Inflammatory macrophage (primary cell): ENCODE measurements at regions not wholly inside any gene's neighbourhood (a gene's known extent, or its start where the extent isn't known, plus 50 kb on each side); places are given as distances from the start of the nearest gene placed in this dataset.

ENCODE experiments used
- DNase-seq, 2 donors: peaks; one replicate each; pipeline ENCODE4 v3.0.0-alpha.2; 2020 to 2022

DNA sequence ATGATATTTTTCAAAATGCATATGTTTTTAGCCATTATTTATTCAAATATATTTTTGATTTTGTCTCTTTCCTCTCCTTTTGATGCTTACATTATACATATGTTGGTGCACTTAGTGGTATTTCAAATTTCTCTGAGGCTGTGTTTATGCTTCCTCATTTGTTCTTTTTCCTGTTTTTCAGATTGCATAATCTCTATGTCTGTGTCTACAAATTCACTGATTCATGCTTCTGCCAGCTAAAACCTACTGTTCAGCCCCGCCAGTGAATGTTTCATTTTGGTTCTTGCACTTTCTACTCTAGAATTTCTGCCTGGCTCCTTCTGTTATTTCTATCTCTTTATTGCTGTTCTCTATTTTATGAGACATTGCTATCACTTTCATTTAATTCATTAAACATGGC, 951.7 kb upstream of the CNTNAP5 start:
- DNase-seq = peak; percentile 46 to 60

DNA sequence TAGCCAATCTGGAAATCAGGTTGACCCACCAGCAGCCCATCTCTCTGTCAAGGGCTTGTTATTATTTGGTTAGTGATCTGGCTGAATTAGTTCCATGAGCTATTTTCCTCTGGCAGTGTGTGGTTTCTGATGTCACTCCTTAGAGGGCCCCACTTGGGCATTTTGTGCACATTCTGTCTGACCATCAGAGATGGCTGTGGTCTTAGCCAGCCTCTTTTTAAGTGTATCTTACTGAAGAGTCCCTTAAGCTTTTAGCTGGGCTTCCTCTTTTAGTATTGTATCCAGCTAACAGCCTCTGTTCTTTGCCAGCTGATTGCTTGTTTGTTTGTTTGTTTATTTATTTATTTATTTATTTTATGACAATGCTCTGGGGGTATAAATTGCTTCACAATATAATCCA, 951.1 kb upstream of the CNTNAP5 start:
- peak in 1 of 2 donors; percentile 4 for DNase-seq

DNA sequence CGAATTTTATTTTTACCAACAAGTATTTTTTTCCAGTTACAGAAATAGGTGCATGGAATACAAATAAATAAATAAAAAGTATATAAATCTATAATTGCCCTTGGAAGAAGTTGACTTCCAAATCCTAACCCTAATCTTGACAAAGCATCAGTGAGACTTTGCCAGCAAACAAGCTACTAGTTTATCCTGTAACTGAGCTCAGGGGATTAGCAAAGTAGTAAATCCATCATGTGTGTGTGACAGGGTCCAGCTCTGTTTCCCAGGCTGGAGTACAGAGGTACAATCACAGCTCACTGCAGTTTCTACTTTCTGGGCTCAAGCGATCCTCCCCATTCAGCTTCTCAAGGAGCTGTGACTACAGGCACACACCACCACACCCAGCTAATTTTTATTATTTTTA, 948.0 kb upstream of the CNTNAP5 start:
- no peak for DNase-seq

DNA sequence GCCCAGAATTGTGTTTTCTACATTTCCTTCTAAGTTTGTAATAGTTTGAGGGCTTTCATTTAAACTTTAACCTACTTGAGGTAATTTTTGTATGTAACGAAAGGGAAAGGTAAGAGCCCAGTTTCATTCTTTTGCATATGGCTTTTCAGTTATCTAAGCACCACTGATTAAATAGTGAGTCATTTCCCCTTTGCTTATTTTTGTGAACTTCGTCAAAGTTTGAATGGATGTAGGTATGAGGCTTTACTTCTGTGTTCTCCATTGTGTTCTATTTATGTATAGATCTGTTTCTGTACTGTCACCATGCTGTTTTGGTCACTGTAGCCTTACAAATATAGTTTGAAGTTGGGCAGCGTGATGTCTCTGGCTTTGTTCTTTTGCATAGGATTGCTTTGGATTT, 944.8 kb upstream of the CNTNAP5 start:
- DNase-seq = no peak

DNA sequence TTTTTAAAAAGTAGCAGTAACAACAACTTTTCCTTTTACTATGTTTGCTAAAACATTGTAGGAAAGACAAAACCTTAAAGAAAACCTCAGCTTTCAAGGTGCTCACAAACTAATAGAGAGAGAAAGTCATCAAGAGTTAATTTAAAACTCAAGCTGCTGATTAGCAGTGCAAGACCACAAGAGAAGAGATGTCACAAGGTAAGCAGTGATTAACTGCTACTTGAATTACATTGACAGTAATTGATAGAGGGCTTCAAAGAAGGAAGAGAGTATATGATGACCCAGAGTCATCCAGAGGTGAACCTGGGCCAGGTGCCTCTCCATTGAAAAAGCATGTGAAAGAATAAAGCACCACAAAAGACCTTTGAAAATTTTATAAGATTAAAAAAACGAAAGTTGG, 939.6 kb upstream of the CNTNAP5 start:
- no peak for DNase-seq

DNA sequence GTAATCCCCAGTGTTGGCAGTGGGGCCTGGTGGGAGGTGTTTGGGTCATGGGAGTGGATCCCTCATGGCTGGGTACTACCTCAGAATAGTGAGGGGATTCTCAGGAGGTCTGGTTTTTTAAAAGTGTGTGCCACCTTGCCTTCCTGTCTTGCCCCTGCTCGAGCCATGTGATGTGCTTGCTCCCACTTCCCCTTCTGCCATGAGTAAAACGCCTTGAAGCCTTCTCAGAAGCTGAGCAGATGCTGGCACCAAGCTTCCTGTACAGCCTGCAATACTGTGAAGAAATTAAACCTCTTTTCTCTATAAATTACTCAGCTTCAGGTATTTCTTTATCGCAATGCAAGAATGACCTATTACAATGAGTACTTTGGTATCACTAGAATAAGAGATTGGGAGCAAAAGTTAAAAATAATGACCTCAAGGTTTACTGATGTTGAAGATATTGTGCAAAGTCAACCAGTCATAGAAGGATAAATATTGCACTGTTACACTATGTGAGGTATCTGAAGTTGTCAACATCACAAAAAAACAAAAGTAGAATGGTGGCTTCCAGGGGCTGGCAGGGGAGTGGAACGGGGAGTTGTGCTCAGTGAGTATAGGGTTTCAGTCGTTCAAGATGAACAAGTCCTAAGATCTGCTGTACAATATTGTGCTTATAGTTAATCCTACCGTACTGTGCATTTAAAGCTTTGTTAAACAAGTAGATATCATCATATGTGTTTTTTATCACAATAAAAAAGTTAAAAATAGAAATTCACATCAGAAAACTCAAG, 938.3 kb upstream of the CNTNAP5 start:
- DNase-seq = no peak

DNA sequence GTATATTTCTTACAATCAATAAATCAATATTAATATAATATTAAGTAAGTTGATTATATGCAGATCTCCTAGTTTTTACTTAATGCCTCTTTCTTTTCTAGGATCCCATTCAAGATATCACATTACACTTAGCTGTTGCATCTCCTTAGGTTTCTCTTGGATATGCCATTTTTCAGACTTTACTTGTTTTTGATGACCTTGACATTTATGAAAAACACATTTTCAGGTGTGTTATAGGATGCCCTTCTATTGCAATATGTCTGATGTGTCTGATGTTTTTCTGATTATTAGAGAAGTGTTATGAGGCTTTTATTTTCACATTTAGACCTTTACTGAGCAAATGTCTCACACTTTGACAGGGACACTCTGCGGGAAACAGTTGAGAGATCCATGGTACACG, 933.6 kb upstream of the CNTNAP5 start:
- DNase-seq = no peak

DNA sequence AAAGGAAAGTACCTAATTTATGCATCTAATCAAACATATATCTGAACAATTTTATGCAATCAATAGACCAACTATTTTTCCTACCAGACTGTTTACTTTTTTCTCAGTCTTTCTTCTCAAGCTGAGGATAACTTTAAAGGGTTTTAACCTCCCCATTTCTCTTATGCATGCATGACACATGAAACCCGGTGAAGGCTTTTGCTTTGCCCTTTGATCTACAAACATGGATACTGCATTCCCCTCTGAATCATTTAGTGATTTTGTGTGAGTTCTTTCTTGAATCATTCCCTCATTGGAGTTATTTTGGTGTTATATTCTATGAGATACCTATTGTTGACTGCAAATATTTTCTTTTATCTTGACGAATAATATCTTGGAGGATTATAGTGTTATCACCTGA, 931.9 kb upstream of the CNTNAP5 start:
- DNase-seq = no peak

DNA sequence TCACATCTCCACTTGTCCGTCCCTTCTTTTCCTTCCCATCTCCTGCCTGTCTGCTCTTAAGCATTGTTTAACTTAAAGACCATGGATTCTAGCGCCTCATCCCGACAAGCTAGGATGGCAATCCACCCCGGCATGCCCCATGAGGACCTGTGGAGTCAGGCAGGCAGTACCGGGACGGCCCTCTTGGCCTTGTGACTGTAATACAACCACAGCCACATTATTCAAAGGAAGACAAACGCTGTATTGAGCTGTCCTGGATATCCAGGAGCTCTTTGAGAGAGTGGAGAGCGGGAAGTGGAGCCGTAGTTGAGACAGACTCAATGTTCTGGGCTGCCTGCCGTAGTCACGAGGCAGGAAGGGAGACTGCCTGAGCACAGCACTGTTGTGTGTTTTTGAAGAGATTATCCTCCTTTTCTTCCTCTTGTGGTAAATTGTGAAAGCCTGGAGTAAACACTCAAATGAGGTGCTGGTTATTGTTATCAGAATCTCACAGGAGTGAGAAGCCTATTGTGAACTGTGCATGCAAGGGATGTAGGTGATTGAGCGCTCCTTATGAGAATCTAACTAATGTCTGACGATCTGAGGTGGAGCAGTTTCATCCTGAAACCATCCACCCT, 929.8 kb upstream of the CNTNAP5 start:
- DNase-seq = no peak

DNA sequence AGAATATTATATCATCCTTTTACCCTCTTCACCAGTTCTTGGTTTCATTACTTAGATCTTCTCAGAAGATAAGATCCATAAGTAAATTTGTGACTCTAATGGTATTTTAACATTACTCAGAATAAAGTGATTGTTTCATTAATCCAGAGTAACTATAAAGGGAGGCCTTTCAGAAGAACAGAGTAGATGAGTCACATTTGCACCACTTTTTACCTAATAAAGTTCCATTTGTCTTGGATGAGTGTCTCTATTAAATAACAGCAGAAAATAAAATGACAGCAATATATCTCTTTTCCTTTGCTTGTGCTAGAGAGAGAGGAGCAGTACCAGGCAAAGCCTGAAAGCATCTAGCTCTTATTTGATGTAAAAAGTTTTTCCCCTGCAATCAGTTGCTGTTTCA, 926.5 kb upstream of the CNTNAP5 start:
- no peak for DNase-seq

DNA sequence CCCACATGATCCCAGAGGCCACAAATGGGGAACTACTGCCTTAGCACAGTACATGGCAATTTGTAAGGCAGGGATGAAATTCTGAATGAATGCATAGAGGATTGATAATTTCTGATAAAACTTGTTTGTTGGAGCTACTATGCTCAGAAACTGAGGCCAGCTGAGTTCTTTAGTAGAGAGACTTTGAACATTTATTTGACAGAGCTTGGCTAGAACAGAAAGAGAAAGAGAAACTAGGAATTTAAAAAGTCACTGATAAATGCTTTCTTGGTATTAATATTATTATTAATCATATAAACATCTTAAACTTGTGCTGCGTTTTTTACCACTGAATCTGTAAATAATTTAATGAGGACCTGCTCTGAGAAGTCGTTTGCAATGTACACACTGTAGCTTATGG, 923.7 kb upstream of the CNTNAP5 start:
- DNase-seq = no peak

DNA sequence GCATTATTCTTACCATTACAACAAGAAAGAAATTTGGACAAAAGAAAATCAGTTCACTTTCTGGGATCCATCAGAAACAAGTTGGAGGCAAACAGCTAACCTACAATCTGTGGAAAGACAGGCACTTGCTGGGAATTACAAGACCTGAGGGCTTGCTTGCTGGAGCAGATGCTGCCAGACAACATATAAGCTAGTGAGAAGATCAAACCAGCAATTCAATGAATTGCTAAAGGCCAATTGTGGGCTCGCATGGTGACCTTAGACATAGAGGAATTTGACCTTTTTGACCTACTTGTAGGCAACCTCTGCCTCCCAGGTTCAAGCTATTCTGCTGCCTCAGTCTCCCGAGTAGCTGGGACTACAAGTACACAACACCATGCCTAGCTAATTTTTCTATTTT, 921.2 kb upstream of the CNTNAP5 start:
- DNase-seq = no peak

DNA sequence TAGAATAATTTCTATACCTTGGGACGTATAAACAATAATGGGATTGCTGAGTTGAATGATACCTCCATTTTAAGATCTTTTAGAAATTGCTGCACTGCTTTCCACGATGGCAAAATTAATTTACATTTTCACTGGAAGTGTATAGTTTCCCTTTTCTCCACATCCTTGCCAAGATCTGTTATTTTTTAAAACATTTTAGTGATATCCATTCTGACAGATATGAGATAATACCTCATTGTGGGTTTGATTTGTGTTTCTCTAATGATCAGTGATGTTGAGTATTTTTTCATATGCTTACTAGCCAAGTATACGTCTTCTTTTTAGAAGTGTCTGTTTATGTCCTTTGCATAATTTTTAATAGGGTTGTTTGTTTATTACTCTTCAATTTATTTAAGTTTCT, 908.5 kb upstream of the CNTNAP5 start:
- DNase-seq = no peak

DNA sequence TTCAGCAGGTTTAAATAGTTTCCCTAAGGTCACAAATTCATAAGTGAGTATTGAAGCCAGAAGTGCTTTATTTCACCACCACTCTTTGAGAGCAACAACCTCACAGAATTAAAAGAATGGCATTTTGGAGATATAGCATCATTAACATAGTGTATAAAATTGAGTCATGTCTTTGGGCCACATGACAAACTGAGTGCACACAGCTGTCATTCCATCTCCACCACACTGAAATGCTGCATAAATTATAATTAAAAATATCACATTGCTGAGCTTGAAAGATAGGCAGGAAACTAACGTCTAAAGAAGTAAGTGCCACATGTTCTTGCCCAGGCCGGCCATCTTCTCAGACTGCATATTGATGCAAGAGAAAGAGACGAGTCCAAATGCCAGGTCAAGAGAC, 897.9 kb upstream of the CNTNAP5 start:
- DNase-seq = no peak

DNA sequence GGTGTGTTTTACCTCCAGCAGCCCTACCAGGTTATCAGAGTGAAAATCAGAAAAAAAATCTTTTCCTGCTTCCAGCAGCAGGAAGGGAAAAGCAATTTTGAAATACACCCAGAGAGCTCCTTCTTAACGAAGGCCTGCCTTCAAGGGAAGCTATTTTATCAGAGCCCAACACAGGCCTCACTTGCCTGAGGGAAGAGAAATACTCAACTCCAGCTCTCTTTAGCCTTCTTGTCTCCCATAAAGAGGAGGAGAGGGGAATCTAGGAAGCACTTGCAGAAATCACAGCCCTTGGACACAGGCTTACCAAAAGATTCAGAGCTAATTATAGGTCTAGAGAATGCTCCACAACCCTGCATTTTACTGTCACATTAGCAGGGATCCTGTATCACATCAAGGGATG, 896.1 kb upstream of the CNTNAP5 start:
- no peak for DNase-seq

DNA sequence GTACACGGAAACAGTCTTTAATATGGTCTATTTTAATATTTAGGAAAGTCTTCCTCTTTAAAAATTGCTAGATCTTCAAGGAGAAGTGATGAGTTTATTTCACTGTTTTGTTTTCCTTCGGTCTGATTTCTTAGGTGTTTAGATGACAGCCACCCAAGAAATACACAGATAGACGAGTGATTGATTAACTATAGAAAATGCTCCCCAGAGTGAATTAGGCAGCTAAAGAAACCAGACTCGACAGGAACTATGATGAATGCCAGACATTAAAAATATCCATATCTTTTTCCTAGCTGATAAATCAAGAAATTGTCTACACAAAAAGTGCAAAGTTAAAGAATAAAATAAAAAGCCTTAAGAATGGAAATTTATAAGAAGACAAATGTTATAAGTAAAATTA, 888.7 kb upstream of the CNTNAP5 start:
- DNase-seq = no peak

DNA sequence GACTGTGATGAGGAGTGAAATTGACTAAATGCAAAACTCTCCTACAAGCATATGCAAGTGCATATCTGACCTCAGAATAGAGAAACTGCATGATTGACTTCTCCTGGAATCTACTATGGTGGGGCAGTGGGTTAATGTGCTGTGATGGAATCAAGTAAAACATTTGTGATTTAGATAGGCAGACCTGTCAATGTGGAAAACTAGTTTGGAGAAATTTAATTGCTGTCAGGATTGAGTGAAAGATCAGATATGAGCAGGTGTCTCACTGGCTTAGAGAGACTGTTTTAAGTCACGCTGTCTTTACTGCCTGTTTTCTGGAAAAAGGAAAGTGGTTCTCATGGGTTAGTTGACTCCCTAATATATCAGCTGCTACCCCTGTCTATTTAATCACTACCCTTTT, 881.0 kb upstream of the CNTNAP5 start:
- no peak for DNase-seq

DNA sequence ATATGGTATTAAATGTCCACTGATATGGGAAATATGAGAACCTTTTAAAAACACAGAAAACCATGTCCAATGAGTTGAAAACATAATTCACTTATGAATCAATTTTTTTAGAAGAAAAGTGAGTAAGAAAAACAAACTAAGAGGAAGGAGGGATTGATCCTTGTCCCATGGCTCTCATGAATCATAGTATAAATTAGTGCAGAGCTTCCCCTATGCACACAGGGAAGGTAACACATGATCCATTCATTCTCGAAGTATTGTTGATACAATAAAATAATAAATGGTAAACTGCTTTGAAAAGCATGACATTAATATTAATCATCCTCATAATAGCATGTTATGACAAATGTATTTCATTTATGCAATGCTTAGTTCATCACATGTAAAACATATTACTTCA, 872.0 kb upstream of the CNTNAP5 start:
- DNase-seq = no peak

DNA sequence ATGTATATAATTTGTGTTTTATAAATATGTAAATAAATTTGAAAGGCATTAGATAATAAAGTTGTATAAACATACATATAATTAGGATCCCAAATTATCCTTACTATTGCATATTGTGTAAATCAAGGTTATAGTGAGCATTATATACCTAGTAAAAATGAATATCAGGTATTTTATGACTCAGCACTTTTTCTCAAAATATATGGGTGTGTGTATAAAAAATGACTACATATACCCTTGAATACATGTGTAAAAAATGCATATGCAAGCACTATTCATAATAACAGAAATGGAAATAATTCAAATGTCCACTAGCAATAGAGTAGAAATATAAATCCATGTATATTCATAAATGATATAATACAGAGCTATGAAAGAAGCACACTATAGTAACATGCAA, 870.9 kb upstream of the CNTNAP5 start:
- DNase-seq = no peak

DNA sequence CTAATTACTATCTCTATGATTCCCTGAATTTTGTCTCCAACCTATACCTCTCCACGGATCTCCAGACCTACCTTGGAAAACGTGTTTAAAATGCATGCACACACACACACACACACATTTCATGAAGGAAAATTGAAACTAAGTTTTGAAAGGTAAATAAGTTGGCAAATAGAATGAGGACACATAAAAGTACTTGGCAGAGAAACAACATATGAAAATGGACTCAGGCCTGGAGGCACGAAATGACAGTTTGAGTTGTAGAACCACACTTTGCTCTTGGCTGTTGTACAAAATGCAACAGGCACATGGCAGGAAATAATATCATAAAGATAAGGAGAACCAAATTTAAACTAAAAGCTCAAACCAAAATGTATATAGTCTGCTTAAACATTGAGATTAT, 868.1 kb upstream of the CNTNAP5 start:
- DNase-seq = no peak

DNA sequence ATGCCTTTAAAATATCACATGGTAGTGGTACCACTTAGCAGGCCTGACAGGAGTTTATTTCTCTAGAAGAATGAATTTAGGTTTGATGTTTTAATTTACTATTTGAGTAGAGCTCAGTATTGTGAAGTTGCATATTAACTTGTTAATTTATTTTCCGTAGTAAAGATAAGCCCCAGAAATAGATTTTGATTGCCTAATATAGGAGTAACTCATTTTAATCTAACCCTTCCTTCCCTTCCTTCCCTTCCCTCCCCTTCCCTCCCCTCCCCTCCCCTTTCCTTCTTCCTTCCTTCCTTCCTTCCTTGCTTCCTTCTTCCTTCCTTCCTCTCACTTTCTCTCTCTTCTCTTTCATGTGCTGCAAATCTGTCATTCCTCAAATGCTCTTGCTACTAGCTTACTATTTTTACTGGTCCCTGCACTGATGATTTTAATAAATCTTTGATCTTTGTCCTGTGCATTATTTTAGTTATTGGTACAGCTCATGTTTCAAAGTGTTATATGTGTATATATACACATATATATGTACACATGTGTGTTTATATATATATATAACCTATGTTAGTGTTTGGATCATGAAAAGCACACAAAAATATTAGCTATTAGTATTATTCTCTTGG, 862.6 kb upstream of the CNTNAP5 start:
- DNase-seq = no peak

DNA sequence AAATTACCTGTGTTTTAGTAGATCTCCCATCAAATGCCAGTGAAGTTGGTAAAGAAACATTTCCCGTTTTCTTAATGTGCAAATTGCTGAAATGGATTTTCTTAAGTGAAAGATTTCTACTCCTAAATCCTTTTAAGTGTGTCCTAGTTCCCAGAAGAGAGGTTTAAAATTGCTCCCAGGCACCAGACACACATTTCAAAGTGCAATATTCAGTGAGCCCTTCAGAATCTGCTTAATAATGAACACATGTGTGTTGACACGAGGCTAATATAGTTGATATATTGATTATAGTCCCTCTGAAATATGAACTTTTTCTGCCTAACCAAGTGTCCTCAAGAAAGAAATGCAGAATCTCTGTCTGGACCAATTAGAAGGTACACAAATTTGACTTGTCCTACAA, 861.7 kb upstream of the CNTNAP5 start:
- DNase-seq = no peak

DNA sequence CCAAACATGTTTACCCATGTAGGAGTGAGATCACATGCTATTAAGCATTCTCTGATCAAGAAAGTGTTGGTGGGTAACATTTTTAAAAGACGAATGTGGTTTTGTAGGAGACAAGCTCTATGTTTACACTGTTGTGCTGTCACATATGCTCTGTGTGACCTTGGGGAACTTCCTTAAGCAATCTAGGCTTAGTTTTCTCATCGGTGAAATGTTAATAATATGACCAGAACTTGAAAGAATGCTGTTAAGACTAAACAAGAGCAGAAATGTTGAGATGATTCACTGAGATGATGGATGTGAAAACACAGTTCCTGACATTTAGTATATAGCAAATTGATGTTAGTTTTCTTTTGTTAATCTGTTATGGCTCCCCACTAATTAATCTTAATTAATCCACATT, 860.9 kb upstream of the CNTNAP5 start:
- no peak for DNase-seq

DNA sequence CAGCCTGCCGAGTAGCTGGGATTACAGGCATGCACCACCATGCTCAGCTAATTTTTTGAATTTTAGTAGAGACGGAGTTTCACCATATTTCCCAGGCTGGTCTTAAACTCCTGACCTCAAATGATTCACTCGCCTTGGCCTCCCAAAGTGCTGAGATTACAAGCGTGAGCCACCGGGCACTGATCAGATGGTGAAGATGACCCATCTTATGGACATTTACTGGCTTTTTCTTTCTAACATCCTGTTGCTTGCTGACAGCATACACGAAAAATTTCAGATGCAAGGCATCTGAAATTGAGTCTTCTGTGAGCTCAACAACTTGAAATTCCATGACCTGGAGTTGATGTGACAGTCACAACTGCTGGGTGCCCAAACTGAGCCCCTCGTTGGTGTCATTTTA, 859.5 kb upstream of the CNTNAP5 start:
- DNase-seq = no peak
